PC-9 (cell line): ENCODE measurements at regions not wholly inside any gene's neighbourhood (a gene's known extent, or its start where the extent isn't known, plus 50 kb on each side); places are given as distances from the start of the nearest gene placed in this dataset.

Experiments
- BruUV-seq: library from RNA; stranded (reverse); fragments of 400-500 nt; replicated peaks from 2 replicates; lab custom pipeline; 2021; lab: Mats Ljungman, UMichigan
- CTCF ChIA-PET: fragments of 300-600 bp; sonication (Branson Sonifier 250); formaldehyde crosslinking; loops from one replicate; lab custom pipeline; 2022; ENCODE audit warnings: antibody characterized with exemption; lab: Charles Lee
- POLR2A ChIA-PET: fragments of 300-600 bp; sonication (Branson Sonifier 250); formaldehyde crosslinking; loops from one replicate; lab custom pipeline; 2022; ENCODE audit warnings: antibody characterized with exemption; ENCODE audit not compliant: unreplicated experiment; lab: Charles Lee
- DNase-seq, 2 experiments: peaks; one replicate each; pipeline versions ENCODE4 v3.0.0 to v3.0.0-alpha.2; 2015 to 2022; ENCODE audit warnings: mixed read lengths in 1 of 2
- H2AFZ ChIP-seq: fragments of 200-600 bp; sonication (generic); 2 replicates; pipeline ENCODE4 v1.8.1; 2017; ENCODE audit warnings: antibody characterized with exemption
- H3F3A ChIP-seq: fragments of 200-600 bp; sonication (generic); 2 replicates; pipeline ENCODE4 v1.8.1; 2017; ENCODE audit warnings: antibody characterized with exemption, mild to moderate bottlenecking, low read depth; ENCODE audit not compliant: insufficient read depth
- H3K27ac ChIP-seq: fragments of 200-600 bp; sonication (generic); 2 replicates; pipeline ENCODE4 v1.6.1; 2016; ENCODE audit warnings: mixed run types
- H3K27me3 ChIP-seq: fragments of 200-600 bp; sonication (generic); 2 replicates; pipeline ENCODE4 v1.6.1; 2016; ENCODE audit warnings: low read depth, mixed run types; ENCODE audit not compliant: insufficient read depth
- H3K36me3 ChIP-seq: fragments of 200-600 bp; sonication (generic); 2 replicates; pipeline ENCODE4 v1.6.1; 2016; ENCODE audit warnings: low read depth, mixed run types
- H3K4me1 ChIP-seq: fragments of 200-600 bp; sonication (generic); replicated peaks from 2 replicates; pipeline ENCODE4 v1.6.1; 2016; ENCODE audit warnings: mixed run types; ENCODE audit not compliant: insufficient read depth
- H3K4me2 ChIP-seq: fragments of 200-600 bp; sonication (generic); 2 replicates; pipeline ENCODE4 v1.6.1; 2017; ENCODE audit warnings: mixed run types
- H3K4me3 ChIP-seq: fragments of 200-600 bp; sonication (generic); 2 replicates; pipeline ENCODE4 v1.6.1; 2016; ENCODE audit warnings: mixed run types
- H3K79me2 ChIP-seq: fragments of 200-600 bp; sonication (generic); 2 replicates; pipeline ENCODE4 v1.6.1; 2017; ENCODE audit warnings: low read depth, mixed run types
- H3K9me2 ChIP-seq: fragments of 200-600 bp; sonication (generic); 2 replicates; pipeline ENCODE4 v1.8.1; 2017; ENCODE audit warnings: mild to moderate bottlenecking; ENCODE audit not compliant: insufficient read depth
- H3K9me3 ChIP-seq: fragments of 200-600 bp; sonication (generic); 2 replicates; pipeline ENCODE4 v1.8.1; 2016; ENCODE audit warnings: low read depth; ENCODE audit not compliant: insufficient read depth
- H4K20me1 ChIP-seq: fragments of 200-600 bp; sonication (generic); 2 replicates; pipeline ENCODE4 v1.8.1; 2017; ENCODE audit not compliant: insufficient read depth
- EZH2 ChIP-seq: fragments of 200-600 bp; sonication (generic); IDR thresholded peaks from 2 replicates; pipeline ENCODE4 v1.8.0; 2017; ENCODE audit warnings: antibody characterized with exemption, low read depth
- intact Hi-C: fragments of 100-400 bp; cut with micrococcal nuclease; formaldehyde crosslinking; loops from one replicate; pipeline ENCODE4 v1.10.0; 2022; ENCODE audit not compliant: unreplicated experiment
- TF ChIP-seq, protein P1 (sequence below): fragments of 200-600 bp; sonication (generic); conservative IDR thresholded peaks from 2 replicates; pipeline ENCODE4 v1.6.1; 2017; ENCODE audit warnings: mixed run types, antibody characterized with exemption, mild to moderate bottlenecking, moderate library complexity

GRCh38 chr14:30462358-30462757, 96.6 kb upstream of the G2E3 start:
- Histone ChIP-seq H3K27ac (no peak overlapping the region), H3K4me2 (no peak overlapping the region), H3K9me2 (no peaks in the 10 kb centered on the region), H2AFZ (no peak overlapping the region), H3K4me3 (no peak overlapping the region), H4K20me1 (no peaks in the 10 kb centered on the region), H3K27me3 (no peaks in the 10 kb centered on the region), H3K9me3 (no peaks in the 10 kb centered on the region), H3F3A (no peaks in the 10 kb centered on the region), H3K36me3 (no peaks in the 10 kb centered on the region), H3K79me2 (no peaks in the 10 kb centered on the region), H3K4me1 (no peaks in the 10 kb centered on the region)
- ChIA-PET POLR2A (no interaction called here), CTCF (no interaction called here)
- intact Hi-C loops = no loop called here
- BruUV-seq = no TSS peak
- no peak for TF ChIP-seq EZH2
- TF ChIP-seq, protein P1, sequence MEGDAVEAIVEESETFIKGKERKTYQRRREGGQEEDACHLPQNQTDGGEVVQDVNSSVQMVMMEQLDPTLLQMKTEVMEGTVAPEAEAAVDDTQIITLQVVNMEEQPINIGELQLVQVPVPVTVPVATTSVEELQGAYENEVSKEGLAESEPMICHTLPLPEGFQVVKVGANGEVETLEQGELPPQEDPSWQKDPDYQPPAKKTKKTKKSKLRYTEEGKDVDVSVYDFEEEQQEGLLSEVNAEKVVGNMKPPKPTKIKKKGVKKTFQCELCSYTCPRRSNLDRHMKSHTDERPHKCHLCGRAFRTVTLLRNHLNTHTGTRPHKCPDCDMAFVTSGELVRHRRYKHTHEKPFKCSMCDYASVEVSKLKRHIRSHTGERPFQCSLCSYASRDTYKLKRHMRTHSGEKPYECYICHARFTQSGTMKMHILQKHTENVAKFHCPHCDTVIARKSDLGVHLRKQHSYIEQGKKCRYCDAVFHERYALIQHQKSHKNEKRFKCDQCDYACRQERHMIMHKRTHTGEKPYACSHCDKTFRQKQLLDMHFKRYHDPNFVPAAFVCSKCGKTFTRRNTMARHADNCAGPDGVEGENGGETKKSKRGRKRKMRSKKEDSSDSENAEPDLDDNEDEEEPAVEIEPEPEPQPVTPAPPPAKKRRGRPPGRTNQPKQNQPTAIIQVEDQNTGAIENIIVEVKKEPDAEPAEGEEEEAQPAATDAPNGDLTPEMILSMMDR = no peak
- DNase-seq = no peak

- H3K36me3 ChIP-seq = no peaks in the 10 kb centered on the region
- POLR2A ChIA-PET = no interaction called here
- intact Hi-C loops = no loop called here
- H3K9me2 ChIP-seq = no peaks in the 10 kb centered on the region
- no peak overlapping the region for H3K27ac ChIP-seq
- no peaks in the 10 kb centered on the region for H3F3A ChIP-seq
- BruUV-seq = no TSS peak
- CTCF ChIA-PET = no interaction called here
- no peaks in the 10 kb centered on the region for H4K20me1 ChIP-seq
- H3K9me3 ChIP-seq = no peaks in the 10 kb centered on the region
- H3K4me2 ChIP-seq = no peak overlapping the region
- H2AFZ ChIP-seq = no peak overlapping the region
- H3K79me2 ChIP-seq = no peaks in the 10 kb centered on the region
- DNase-seq = no peak
- TF ChIP-seq, protein P1 = no peak
- no peak for TF ChIP-seq EZH2
- no peak overlapping the region for H3K4me3 ChIP-seq
- H3K4me1 ChIP-seq = no peaks in the 10 kb centered on the region
- H3K27me3 ChIP-seq = no peaks in the 10 kb centered on the region
These were observed 94.5 kb upstream of the G2E3 start for GRCh38 chr14:30464481-30464880.

DNA sequence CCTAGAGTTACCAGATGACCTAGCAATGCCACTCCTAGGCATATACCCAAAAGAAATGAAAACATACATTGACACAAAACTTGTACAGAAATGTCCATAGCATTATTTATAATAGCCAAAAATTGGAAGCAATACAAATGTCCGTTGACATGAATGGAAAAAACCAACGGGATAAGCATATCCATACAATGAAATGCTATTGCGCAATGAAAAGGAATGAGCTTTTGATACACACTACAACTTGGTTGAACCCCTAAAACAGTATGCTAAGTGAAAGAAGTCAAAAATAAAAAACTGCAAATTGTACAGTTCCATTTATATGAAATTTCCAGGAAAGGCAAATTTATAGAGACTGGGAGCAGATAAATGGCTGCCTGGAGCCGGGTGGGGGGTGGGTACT, 90.6 kb upstream of the G2E3 start:
- Histone ChIP-seq H3K4me1 (no peaks in the 10 kb centered on the region), H3K4me2 (no peak overlapping the region), H4K20me1 (no peaks in the 10 kb centered on the region), H3K27me3 (no peaks in the 10 kb centered on the region), H3F3A (no peaks in the 10 kb centered on the region), H3K4me3 (no peak overlapping the region), H3K9me2 (no peaks in the 10 kb centered on the region), H3K36me3 (no peaks in the 10 kb centered on the region), H2AFZ (no peak overlapping the region), H3K9me3 (no peaks in the 10 kb centered on the region), H3K27ac (no peak overlapping the region), H3K79me2 (no peaks in the 10 kb centered on the region)
- no peak for TF ChIP-seq EZH2
- TF ChIP-seq, protein P1 = no peak
- no TSS peak for BruUV-seq
- intact Hi-C loops = no loop called here
- ChIA-PET CTCF (no interaction called here), POLR2A (interaction anchor here (0.7 kb wide), 1 partner anchor 13 kb away, joined by 3 read pairs; no protein-coding TSS in a partner anchor)
- DNase-seq = no peak
